Pancreas (tissue), 10 donors: ENCODE measurements at regions not wholly inside any gene's neighbourhood (a gene's known extent, or its start where the extent isn't known, plus 50 kb on each side); places are given as distances from the start of the nearest gene placed in this dataset.

Experiments used
- ATAC-seq, 4 donors: fragments of 200-7000 bp; cut with Tn5 transposase; one replicate each; pipeline versions ENCODE4 v1.8.0 to v1.9.1; 2020; ENCODE audit warnings: mild to moderate bottlenecking in 4 of 4, moderate library complexity in 4 of 4
- DNase-seq, 6 donors: peaks; one replicate each; pipeline ENCODE4 v3.0.0-alpha.2; 2020
- FAIRE-seq: peaks from 2 replicates; lab custom pipeline; 2012; peaks lifted over from hg19 to GRCh38; lab: Jason Lieb, UNC
- H3K27ac ChIP-seq, 4 donors: fragments of 200-600 bp; sonication (generic); 1 replicate in 3 of 4; 2 replicates in 1 of 4; pipeline versions ENCODE4 v1.5.0 to v1.8.0; 2020
- H3K27me3 ChIP-seq, 4 donors: fragments of 200-600 bp; one replicate each; pipeline ENCODE4 v1.8.0; 2021
- H3K36me3 ChIP-seq, 3 donors: fragments of 200-600 bp; sonication (generic) in 1 of 3; one replicate each; pipeline versions ENCODE4 v1.5.0 to v1.8.0; 2020 to 2021
- H3K4me1 ChIP-seq, 3 donors: fragments of 200-600 bp; one replicate each; pipeline ENCODE4 v1.8.0; 2021
- H3K4me3 ChIP-seq, 4 donors: fragments of 200-600 bp; sonication (generic) in 2 of 4; one replicate each; pipeline versions ENCODE4 v1.5.0 to v1.8.0; 2020 to 2021
- H3K9me3 ChIP-seq, 4 donors: fragments of 200-600 bp; one replicate each; pipeline ENCODE4 v1.8.0; 2021
- CTCF ChIP-seq, 4 donors: fragments of 200-600 bp; sonication (generic) in 3 of 4; IDR thresholded peaks; one replicate each; pipeline versions ENCODE4 v1.5.0 to v1.8.0; 2021; ENCODE audit warnings: antibody characterized with exemption in 4 of 4
- WGBS, 2 donors: extraction: QIAGEN DNeasy Blood & Tissue Kit; methylation state at CpG; one replicate each; pipeline ENCODE4 v1.1.7; 2013; 5-methylcytosine and 5-hydroxymethylcytosine counted together
- intact Hi-C, 3 donors: fragments of 100-400 bp; cut with DNase I; formaldehyde crosslinking; loops; one replicate each; pipeline versions ENCODE4 v1.11.1 to v1.14.2; 2022
- donor health status: healthy with polysubstance abuse.
- donor health status: DM: no; HTN: no; CAD: no; lungs with moderate emphysema.
- donor health status: DM: no; HTN: no; CAD: no.
- donor health status: control.
- donor health status: control.
- donor health status: Bipolar disorder and iron deficiency.
- donor health status: DM: yes; HTN: yes; CAD: no.
- donor health status: DM: no; HTN: no; CAD: no.
- donor health status: DM: no; HTN: no; CAD: no.
- donor health status: DM: yes; HTN: yes; CAD: no.

GRCh38 chr2:188813315-188813714 lies 160.9 kb upstream of the COL3A1 start:
- H3K4me1 ChIP-seq, result no peaks in the 10 kb centered on the region
- no peak for DNase-seq
- intact Hi-C loops, result no loop called here
- H3K27me3 ChIP-seq, result no peaks in the 10 kb centered on the region
- no peak for ATAC-seq
- no peak overlapping the region for H3K27ac ChIP-seq
- no peak overlapping the region for H3K4me3 ChIP-seq
- TF ChIP-seq CTCF (IDR thresholded peaks at IDR 0.05), result no peak
- no peaks in the 10 kb centered on the region for H3K9me3 ChIP-seq
- no peaks in the 10 kb centered on the region for H3K36me3 ChIP-seq
- 88 to 96% methylated on average over 3 of the region's 3 CpGs for WGBS, 2 donors
- no peak for FAIRE-seq

- FAIRE-seq (no peak), ATAC-seq (no peak), DNase-seq (no peak)
- Histone ChIP-seq H3K9me3 (no peaks in the 10 kb centered on the region), H3K36me3 (no peaks in the 10 kb centered on the region), H3K4me1 (no peaks in the 10 kb centered on the region), H3K27ac (no peak overlapping the region), H3K27me3 (no peaks in the 10 kb centered on the region), H3K4me3 (no peak overlapping the region)
- WGBS, 2 donors, result 69 to 73% methylated on average over 5 of the region's 5 CpGs
- TF ChIP-seq CTCF (IDR thresholded peaks at IDR 0.05), result no peak
- intact Hi-C loops, result no loop called here
Measured at GRCh38 chr2:188813857-188814256, 160.3 kb upstream of the COL3A1 start.

GRCh38 chr2:188819011-188819410 lies 155.2 kb upstream of the COL3A1 start:
- WGBS, 2 donors, result 37 to 59% methylated on average over 1 of the region's 1 CpG
- H3K9me3 ChIP-seq, result no peaks in the 10 kb centered on the region
- no peak overlapping the region for H3K4me3 ChIP-seq
- DNase-seq (no peak), FAIRE-seq (no peak), ATAC-seq (no peak)
- H3K4me1 ChIP-seq, result no peaks in the 10 kb centered on the region
- H3K27me3 ChIP-seq, result no peaks in the 10 kb centered on the region
- intact Hi-C loops, result no loop called here
- no peaks in the 10 kb centered on the region for H3K36me3 ChIP-seq
- H3K27ac ChIP-seq, result no peak overlapping the region
- no peak for TF ChIP-seq CTCF (IDR thresholded peaks at IDR 0.05)

GRCh38 chr2:188819792-188820191 lies 154.4 kb upstream of the COL3A1 start:
- 20 to 26% methylated on average over 3 of the region's 3 CpGs for WGBS, 2 donors
- ATAC-seq (no peak), FAIRE-seq (no peak), DNase-seq (no peak)
- no peak overlapping the region for H3K4me3 ChIP-seq
- no peaks in the 10 kb centered on the region for H3K36me3 ChIP-seq
- TF ChIP-seq CTCF (IDR thresholded peaks at IDR 0.05), result no peak
- no peaks in the 10 kb centered on the region for H3K27me3 ChIP-seq
- H3K4me1 ChIP-seq, result no peaks in the 10 kb centered on the region
- no peaks in the 10 kb centered on the region for H3K9me3 ChIP-seq
- intact Hi-C loops, result no loop called here
- no peak overlapping the region for H3K27ac ChIP-seq

GRCh38 chr2:188820576-188820975 lies 153.6 kb upstream of the COL3A1 start:
- FAIRE-seq (no peak), ATAC-seq (no peak), DNase-seq (no peak)
- TF ChIP-seq CTCF (IDR thresholded peaks at IDR 0.05), result no peak
- intact Hi-C loops, result no loop called here
- Histone ChIP-seq H3K9me3 (no peaks in the 10 kb centered on the region), H3K36me3 (no peaks in the 10 kb centered on the region), H3K27me3 (no peaks in the 10 kb centered on the region), H3K27ac (no peak overlapping the region), H3K4me1 (no peaks in the 10 kb centered on the region), H3K4me3 (no peak overlapping the region)
- 85 to 88% methylated on average over 2 of the region's 2 CpGs for WGBS, 2 donors
